GM19468 (cell line): ENCODE measurements at regions not wholly inside any gene's neighbourhood (a gene's known extent, or its start where the extent isn't known, plus 50 kb on each side); places are given as distances from the start of the nearest gene placed in this dataset.

Experiments
- ATAC-seq: cut with Tn5 transposase; IDR thresholded peaks from one replicate; pipeline ENCODE4 v1.9.1; 2021; ENCODE audit warnings: mild to moderate bottlenecking, moderate library complexity, moderate number of reproducible peaks; ENCODE audit not compliant: unreplicated experiment; ENCODE audit errors: extremely low read depth

- no peak for ATAC-seq
These were observed 745.7 kb downstream of the PDCD6IP start for GRCh38 chr3:34544136-34544535.

DNA sequence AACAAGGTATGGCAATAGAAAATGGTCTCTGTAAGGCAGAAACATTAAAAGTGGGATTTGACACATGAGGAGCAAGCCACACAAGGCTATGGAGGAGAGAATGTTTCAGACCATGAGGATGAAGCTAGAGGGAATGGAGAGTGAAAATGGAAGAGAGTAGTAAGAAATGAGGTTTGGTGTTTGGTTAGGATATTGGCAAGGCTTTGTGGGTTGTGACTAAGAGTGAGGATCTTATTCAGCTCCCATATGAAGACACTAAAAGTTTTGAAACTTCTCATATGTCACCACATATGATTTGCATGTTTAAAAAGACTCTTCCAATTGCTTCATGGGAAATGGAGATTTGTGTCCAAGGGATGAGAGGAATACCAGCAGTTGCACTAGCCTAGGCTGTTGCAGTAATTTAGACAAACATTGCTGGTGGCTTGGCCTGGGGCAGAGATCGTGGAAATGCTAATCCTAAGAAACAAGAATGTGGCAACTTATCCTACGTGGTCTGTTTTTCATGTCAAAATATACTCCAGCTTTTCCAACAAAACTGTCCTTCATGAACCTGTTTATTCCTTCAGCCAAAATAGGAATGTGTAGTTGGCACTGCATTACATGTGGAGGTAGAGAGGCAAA, 749.0 kb downstream of the PDCD6IP start:
- no peak for ATAC-seq

DNA sequence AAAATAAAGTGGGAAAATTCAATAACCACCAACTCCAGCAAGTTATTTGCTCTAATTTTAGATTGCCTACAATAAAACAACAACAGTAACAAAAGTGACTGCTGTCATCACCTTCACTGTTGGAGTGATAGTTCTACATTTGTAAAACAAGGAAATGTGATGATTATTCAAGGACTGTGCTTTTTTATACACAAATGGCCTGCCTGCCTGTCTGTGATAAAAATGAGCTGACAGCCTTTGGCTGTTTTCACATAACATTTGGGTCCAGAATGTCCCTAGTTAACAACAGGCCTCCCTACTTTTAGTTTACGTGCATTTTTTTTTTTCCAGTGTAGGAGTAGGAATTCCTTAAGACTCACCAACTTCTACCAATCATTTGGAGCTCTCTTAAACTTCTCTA, 768.8 kb downstream of the PDCD6IP start:
- no peak for ATAC-seq

- ATAC-seq: no peak
These were observed 770.3 kb downstream of the PDCD6IP start for GRCh38 chr3:34568766-34569165.

GRCh38 chr3:34569437-34569836, 771.0 kb downstream of the PDCD6IP start:
- no peak for ATAC-seq

GRCh38 chr3:34570916-34571705, 772.7 kb downstream of the PDCD6IP start:
- no peak for ATAC-seq

DNA sequence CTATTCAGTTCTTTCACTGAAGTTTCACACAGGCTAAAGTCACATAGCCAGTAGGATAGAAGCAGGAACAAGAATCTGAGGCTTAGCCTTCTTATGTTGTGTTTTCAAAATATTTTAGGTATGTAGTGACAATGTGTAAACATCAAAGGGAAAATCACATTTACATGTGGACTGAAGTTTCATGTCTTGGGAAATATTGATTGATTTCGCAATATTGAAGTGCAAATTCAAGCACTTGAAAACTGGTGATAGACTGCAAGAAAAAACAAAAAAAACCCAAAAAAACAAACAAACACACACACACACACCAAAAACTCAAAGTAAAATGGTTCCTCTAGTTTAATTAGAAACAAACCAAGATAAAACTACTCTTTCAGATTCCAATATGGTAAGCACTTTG, 773.3 kb downstream of the PDCD6IP start:
- ATAC-seq: no peak

GRCh38 chr3:34575776-34576175, 777.3 kb downstream of the PDCD6IP start:
- ATAC-seq: no peak

- no peak for ATAC-seq
These were observed 783.6 kb downstream of the PDCD6IP start for GRCh38 chr3:34582055-34582454.

DNA sequence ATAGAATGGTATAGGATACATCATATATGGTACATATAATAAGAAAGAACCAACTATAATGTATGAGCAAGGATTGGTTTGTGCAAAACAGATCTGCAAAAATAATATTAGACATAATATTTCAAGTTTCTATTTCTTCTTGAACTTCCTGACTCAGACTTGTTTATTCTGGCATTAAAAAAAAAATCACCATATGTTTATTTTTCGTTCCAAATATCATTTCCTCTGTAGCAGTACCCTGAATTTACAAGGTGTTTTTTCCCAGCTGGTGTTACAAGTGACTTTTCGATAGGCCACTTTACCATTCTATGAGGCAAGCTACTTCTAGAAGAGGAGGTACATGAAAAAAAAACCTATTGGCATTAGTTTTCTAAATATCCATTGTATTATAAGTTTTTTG, 785.0 kb downstream of the PDCD6IP start:
- ATAC-seq: no peak

GRCh38 chr3:34584971-34585370, 786.5 kb downstream of the PDCD6IP start:
- no peak for ATAC-seq

DNA sequence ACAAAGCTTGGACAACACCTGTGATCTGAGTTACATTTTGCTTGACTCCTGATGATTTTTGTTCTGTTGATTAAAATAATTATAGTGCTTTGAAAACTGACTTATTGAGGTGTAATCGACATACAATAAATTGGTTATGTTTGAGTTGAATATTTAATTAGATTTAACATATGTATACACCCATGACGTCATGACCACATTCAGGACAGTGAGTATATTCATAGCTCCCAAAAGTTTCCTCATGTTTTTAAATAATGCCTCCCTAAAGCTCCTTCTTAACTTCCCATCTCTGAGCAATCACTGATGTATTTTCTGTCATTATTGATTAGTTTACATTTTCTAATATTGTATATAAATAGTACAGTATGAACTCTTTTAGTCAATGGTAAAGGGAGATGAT, 801.2 kb downstream of the PDCD6IP start:
- ATAC-seq: no peak

- ATAC-seq: no peak
These were observed 821.6 kb downstream of the PDCD6IP start for GRCh38 chr3:34619990-34620389.

GRCh38 chr3:34626699-34627098, 828.3 kb downstream of the PDCD6IP start:
- no peak for ATAC-seq

DNA sequence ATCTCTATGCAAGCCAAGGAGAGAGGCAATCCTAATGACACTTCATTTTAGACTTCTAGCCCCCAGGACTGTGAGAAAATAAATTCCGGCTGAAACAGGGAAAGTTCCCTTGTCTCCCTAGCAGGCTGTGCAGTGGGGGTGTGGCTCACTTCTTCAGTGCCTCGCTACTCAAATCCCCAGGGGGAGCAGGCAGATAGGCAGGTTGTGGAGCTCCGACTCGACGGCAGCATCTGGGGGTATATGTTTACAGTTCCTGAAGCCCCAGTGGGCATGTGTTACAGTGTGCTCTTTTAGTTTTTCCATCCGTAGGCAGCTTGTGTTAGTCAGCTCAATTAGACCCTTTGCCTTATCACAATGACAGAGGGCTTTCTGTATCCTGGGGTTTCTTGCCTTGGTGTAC, 836.5 kb downstream of the PDCD6IP start:
- no peak for ATAC-seq

GRCh38 chr3:34635352-34635850, 837.0 kb downstream of the PDCD6IP start:
- ATAC-seq: no peak

GRCh38 chr3:34646911-34647460, 848.6 kb downstream of the PDCD6IP start:
- ATAC-seq: no peak

DNA sequence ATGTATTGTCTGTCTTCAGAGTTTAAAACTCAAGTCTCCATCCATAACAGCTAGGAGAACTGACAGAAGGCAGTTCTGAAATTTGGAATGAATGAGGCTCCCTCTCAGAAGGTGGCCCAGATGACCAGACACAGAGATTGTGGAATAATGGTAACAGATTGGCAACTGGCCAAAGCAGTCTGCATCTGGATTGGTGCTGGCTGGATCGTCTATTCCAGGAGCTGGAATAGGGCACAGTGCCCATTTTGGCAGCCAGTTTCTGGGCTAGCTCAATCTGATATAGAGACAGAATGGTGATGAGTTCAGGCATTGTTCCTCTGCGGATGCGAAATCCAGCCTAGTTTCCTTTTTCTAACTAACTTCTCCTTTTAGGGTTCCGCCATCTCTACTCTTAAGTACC, 851.7 kb downstream of the PDCD6IP start:
- no peak for ATAC-seq

DNA sequence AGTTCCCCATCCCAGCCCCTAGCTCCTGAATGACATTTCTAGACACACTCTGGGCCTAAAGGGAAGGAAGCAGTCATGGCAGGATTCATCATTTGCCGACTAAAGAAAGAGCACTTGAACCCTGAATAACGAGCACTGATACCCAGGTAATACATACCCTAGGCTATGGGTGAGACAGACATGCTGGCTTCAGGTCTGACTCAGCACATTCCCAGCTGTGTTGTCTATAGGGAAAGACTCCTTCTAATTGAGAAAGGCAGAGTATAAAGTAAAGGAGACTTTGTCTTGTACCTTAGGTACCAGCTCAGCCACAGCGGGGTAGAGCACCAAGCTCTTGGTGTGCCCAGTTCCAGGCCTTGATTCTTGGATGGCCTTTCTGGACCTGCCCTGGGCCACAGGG, 870.5 kb downstream of the PDCD6IP start:
- no peak for ATAC-seq

- no peak for ATAC-seq
These were observed 871.1 kb downstream of the PDCD6IP start for GRCh38 chr3:34669490-34669889.

DNA sequence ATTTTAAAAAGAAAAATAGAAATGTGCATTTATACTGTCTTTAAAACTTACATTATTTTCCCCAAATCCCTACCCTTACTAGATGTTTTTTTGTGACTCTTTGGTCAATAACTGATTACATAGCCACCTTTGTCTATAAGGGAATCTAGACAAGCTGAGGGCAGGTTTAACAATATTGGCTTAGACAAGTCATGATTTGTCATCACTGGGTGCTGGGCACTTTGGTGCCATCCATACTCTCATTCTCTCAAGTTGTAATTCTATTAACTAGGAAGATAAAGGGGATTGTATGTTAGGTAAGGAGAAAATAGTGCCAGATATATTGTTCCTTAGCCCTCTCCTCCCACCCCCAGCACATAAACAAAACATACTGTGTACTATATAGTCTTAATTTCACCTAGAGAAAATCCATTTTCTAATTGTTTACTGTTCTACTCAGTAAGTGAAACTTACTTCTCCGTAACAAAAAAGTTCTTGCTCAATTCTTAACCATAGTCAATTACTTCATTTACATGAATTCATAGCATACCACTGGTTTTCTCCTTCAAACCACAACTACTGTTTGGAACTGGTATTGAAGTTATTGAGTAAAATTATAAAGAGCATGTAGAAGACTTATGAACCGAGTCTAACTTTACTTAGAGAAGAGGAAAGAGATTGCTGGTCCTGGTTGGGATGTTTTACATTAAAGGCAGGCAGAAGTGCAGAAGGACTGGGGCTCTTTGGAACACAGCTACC, 877.1 kb downstream of the PDCD6IP start:
- no peak for ATAC-seq
